CD4-positive, alpha-beta memory T cell (primary cell): ENCODE measurements at regions not wholly inside any gene's neighbourhood (a gene's known extent, or its start where the extent isn't known, plus 50 kb on each side); places are given as distances from the start of the nearest gene placed in this dataset.

ENCODE experiments used
- CTCF ChIA-PET: fragments of 350-600 bp; sonication (Branson Sonifier 250); formaldehyde crosslinking; loops from one replicate; lab custom pipeline; 2021; ENCODE audit warnings: inconsistent platforms; ENCODE audit not compliant: partially characterized antibody; lab: Charles Lee
- POLR2A ChIA-PET: fragments of 350-600 bp; sonication (Branson Sonifier 250); formaldehyde crosslinking; loops from one replicate; lab custom pipeline; 2021; ENCODE audit not compliant: partially characterized antibody; lab: Charles Lee
- DNase-seq, 5 donors: peaks; one replicate each; pipeline versions ENCODE4 v3.0.0 to v3.0.0-alpha.2; 2020 to 2022; ENCODE audit warnings: mixed read lengths in 1 of 5
- H3K27ac ChIP-seq: one replicate; pipeline ENCODE4 v1.7.0; 2013; ENCODE audit warnings: low read depth, low read length
- H3K27me3 ChIP-seq: 2 replicates; pipeline ENCODE4 v1.7.0; 2013; ENCODE audit warnings: mild to moderate bottlenecking, low read length, moderate library complexity; ENCODE audit not compliant: insufficient read depth
- H3K36me3 ChIP-seq: 2 replicates; pipeline ENCODE4 v1.7.0; 2013; ENCODE audit warnings: mild to moderate bottlenecking, low read length, moderate library complexity; ENCODE audit not compliant: insufficient read depth
- H3K4me1 ChIP-seq: 2 replicates; pipeline ENCODE4 v1.7.0; 2013; ENCODE audit warnings: mild to moderate bottlenecking, low read length, moderate library complexity; ENCODE audit not compliant: insufficient read depth
- H3K4me3 ChIP-seq, 2 donors: one replicate each; pipeline ENCODE4 v1.7.0; 2013; ENCODE audit warnings: low read length in 2 of 2, mild to moderate bottlenecking in 1 of 2
- H3K9me3 ChIP-seq, 2 donors: one replicate each; pipeline ENCODE4 v1.7.0; 2013; ENCODE audit warnings: low read length in 2 of 2, control low read depth in 1 of 2; ENCODE audit not compliant: control insufficient read depth in 1 of 2
- H3K27ac Mint-ChIP-seq, 7 donors: one replicate each; pipeline ENCODE4 v1.8.0; 2020 to 2021; ENCODE audit warnings: mixed read lengths in 7 of 7, mild to moderate bottlenecking in 6 of 7, inconsistent platforms in 3 of 7, moderate library complexity in 3 of 7
- H3K27me3 Mint-ChIP-seq, 2 donors: one replicate each; pipeline ENCODE4 v1.8.0; 2020 to 2021; ENCODE audit warnings: mixed read lengths in 2 of 2
- H3K36me3 Mint-ChIP-seq, 2 donors: one replicate each; pipeline ENCODE4 v1.8.0; 2020 to 2021; ENCODE audit warnings: mixed read lengths in 2 of 2, inconsistent platforms in 1 of 2, mild to moderate bottlenecking in 1 of 2
- H3K4me1 Mint-ChIP-seq, 4 donors: one replicate each; pipeline ENCODE4 v1.8.0; 2020 to 2021; ENCODE audit warnings: mixed read lengths in 4 of 4, mild to moderate bottlenecking in 1 of 4
- H3K4me3 Mint-ChIP-seq, 8 donors: one replicate each; pipeline ENCODE4 v1.8.0; 2020 to 2021; ENCODE audit warnings: mixed read lengths in 8 of 8, mild to moderate bottlenecking in 7 of 8, moderate library complexity in 6 of 8, inconsistent platforms in 3 of 8
- H3K9me3 Mint-ChIP-seq, 8 donors: one replicate each; pipeline ENCODE4 v1.8.0; 2020 to 2021; ENCODE audit warnings: mixed read lengths in 8 of 8, mild to moderate bottlenecking in 5 of 8, inconsistent platforms in 3 of 8, moderate library complexity in 1 of 8
- intact Hi-C: fragments of 100-400 bp; cut with micrococcal nuclease; formaldehyde crosslinking; loops from one replicate; pipeline ENCODE4 v1.15.1; 2023

DNA sequence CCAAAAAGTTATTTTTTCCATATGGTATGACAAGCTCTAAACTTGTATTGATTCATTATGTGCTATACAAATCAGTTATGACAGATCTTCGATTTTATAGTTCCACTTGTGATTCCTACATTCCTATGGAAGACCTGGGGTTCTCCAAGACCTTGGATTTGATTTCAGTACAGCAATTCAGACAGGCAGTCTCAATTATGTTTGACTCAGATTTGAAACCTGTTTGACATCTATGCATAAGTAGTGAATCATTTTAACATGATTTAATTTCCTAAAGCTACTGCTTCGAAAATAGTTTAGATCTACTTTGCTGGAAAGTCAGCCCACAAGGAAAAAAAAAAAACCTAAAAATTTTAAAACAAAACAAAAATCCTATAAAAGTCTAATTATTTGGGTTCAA lies 820.4 kb downstream of the LUZP2 start:
- no peaks in the 10 kb centered on the region for H3K36me3 ChIP-seq
- ChIA-PET CTCF (no interaction called here), POLR2A (no interaction called here)
- H3K4me1 ChIP-seq: no peaks in the 10 kb centered on the region
- DNase-seq: no peak
- H3K9me3 ChIP-seq: no peaks in the 10 kb centered on the region
- H3K4me3 ChIP-seq: no peak overlapping the region
- no peaks in the 10 kb centered on the region for H3K27me3 ChIP-seq
- Mint-ChIP-seq H3K36me3 (no peaks in the 10 kb centered on the region), H3K4me3 (no peak overlapping the region), H3K27ac (no peak overlapping the region), H3K27me3 (no peaks in the 10 kb centered on the region), H3K9me3 (peaks cover 0 to 15% (median 8%) of the 10 kb centered on the region in 8 donors), H3K4me1 (no peaks in the 10 kb centered on the region)
- intact Hi-C loops: no loop called here
- H3K27ac ChIP-seq: no peak overlapping the region

- Histone ChIP-seq H3K4me1 (no peaks in the 10 kb centered on the region), H3K27ac (no peak overlapping the region), H3K9me3 (no peaks in the 10 kb centered on the region), H3K27me3 (no peaks in the 10 kb centered on the region), H3K36me3 (no peaks in the 10 kb centered on the region), H3K4me3 (no peak overlapping the region)
- ChIA-PET CTCF (no interaction called here), POLR2A (no interaction called here)
- no peak overlapping the region for H3K4me3 Mint-ChIP-seq
- H3K4me1 Mint-ChIP-seq: no peaks in the 10 kb centered on the region
- no peak for DNase-seq
- H3K27me3 Mint-ChIP-seq: no peaks in the 10 kb centered on the region
- intact Hi-C loops: no loop called here
- H3K36me3 Mint-ChIP-seq: no peaks in the 10 kb centered on the region
- H3K27ac Mint-ChIP-seq: no peak overlapping the region
- H3K9me3 Mint-ChIP-seq: peaks cover 5 to 29% (median 15%) of the 10 kb centered on the region in 8 donors
Observed at GRCh38 chr11:25319127-25319526, 822.3 kb downstream of the LUZP2 start.

GRCh38 chr11:25327656-25328055 lies 830.8 kb downstream of the LUZP2 start:
- no peaks in the 10 kb centered on the region for H3K4me1 ChIP-seq
- ChIA-PET CTCF (no interaction called here), POLR2A (no interaction called here)
- H3K4me3 ChIP-seq: no peak overlapping the region
- H3K4me3 Mint-ChIP-seq: no peak overlapping the region
- intact Hi-C loops: no loop called here
- no peaks in the 10 kb centered on the region for H3K9me3 ChIP-seq
- no peak overlapping the region for H3K27ac ChIP-seq
- H3K36me3 Mint-ChIP-seq: no peaks in the 10 kb centered on the region
- DNase-seq: no peak
- no peaks in the 10 kb centered on the region for H3K36me3 ChIP-seq
- H3K9me3 Mint-ChIP-seq: peaks cover 2 to 12% (median 6%) of the 10 kb centered on the region in 8 donors
- no peaks in the 10 kb centered on the region for H3K27me3 ChIP-seq
- no peak overlapping the region for H3K27ac Mint-ChIP-seq
- H3K4me1 Mint-ChIP-seq: no peaks in the 10 kb centered on the region
- no peaks in the 10 kb centered on the region for H3K27me3 Mint-ChIP-seq

- Mint-ChIP-seq H3K27me3 (no peaks in the 10 kb centered on the region), H3K4me3 (no peak overlapping the region), H3K9me3 (peaks cover 0 to 9% (median 5%) of the 10 kb centered on the region in 8 donors), H3K4me1 (no peaks in the 10 kb centered on the region), H3K36me3 (no peaks in the 10 kb centered on the region), H3K27ac (no peak overlapping the region)
- Histone ChIP-seq H3K36me3 (no peaks in the 10 kb centered on the region), H3K27ac (no peak overlapping the region), H3K9me3 (no peaks in the 10 kb centered on the region), H3K4me3 (no peak overlapping the region), H3K27me3 (no peaks in the 10 kb centered on the region), H3K4me1 (no peaks in the 10 kb centered on the region)
- POLR2A ChIA-PET: no interaction called here
- intact Hi-C loops: no loop called here
- DNase-seq: no peak
- CTCF ChIA-PET: no interaction called here
Observed at GRCh38 chr11:25339281-25339680, 842.4 kb downstream of the LUZP2 start.

DNA sequence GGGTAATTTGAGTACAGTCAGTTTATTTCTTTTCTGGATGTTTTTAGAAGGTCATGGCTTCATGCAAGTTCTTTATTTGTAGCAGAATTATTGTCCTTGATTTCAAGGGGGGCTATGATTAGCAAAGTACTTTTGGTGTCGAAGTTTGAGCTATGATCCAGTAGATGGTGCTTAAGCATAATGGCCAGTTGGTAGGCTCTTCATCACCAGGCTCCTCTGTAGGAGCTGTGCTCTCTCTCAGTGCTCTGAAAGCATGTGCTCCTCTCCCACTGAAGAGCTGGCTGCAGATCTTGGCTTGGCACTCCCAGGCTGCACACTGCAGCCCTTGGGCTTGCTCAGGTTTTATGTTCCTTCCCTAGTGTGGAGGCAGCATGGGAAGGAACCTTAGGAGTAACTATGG lies 852.7 kb downstream of the LUZP2 start:
- CTCF ChIA-PET: no interaction called here
- H3K27me3 Mint-ChIP-seq: no peaks in the 10 kb centered on the region
- no peak overlapping the region for H3K4me3 ChIP-seq
- peaks cover 0 to 25% (median 7%) of the 10 kb centered on the region in 8 donors for H3K9me3 Mint-ChIP-seq
- no peaks in the 10 kb centered on the region for H3K4me1 ChIP-seq
- no peaks in the 10 kb centered on the region for H3K36me3 Mint-ChIP-seq
- no peak overlapping the region for H3K27ac Mint-ChIP-seq
- intact Hi-C loops: no loop called here
- no peaks in the 10 kb centered on the region for H3K27me3 ChIP-seq
- no peak for DNase-seq
- H3K4me3 Mint-ChIP-seq: no peak overlapping the region
- H3K9me3 ChIP-seq: peaks cover 0 to 4% of the 10 kb centered on the region in 2 donors
- no peaks in the 10 kb centered on the region for H3K36me3 ChIP-seq
- H3K4me1 Mint-ChIP-seq: no peaks in the 10 kb centered on the region
- POLR2A ChIA-PET: no interaction called here
- no peak overlapping the region for H3K27ac ChIP-seq

- no peaks in the 10 kb centered on the region for H3K4me1 ChIP-seq
- Mint-ChIP-seq H3K27ac (no peak overlapping the region), H3K9me3 (peaks cover 0 to 25% (median 8%) of the 10 kb centered on the region in 8 donors), H3K4me3 (no peak overlapping the region), H3K36me3 (no peaks in the 10 kb centered on the region), H3K4me1 (no peaks in the 10 kb centered on the region), H3K27me3 (no peaks in the 10 kb centered on the region)
- intact Hi-C loops: no loop called here
- H3K9me3 ChIP-seq: peaks cover 0 to 4% of the 10 kb centered on the region in 2 donors
- H3K27ac ChIP-seq: no peak overlapping the region
- ChIA-PET POLR2A (no interaction called here), CTCF (no interaction called here)
- no peak overlapping the region for H3K4me3 ChIP-seq
- DNase-seq: no peak
- H3K36me3 ChIP-seq: no peaks in the 10 kb centered on the region
- H3K27me3 ChIP-seq: no peaks in the 10 kb centered on the region
Observed at GRCh38 chr11:25350899-25351803, 854.3 kb downstream of the LUZP2 start.

- POLR2A ChIA-PET: no interaction called here
- Mint-ChIP-seq H3K4me1 (no peaks in the 10 kb centered on the region), H3K27ac (no peak overlapping the region), H3K4me3 (no peak overlapping the region), H3K36me3 (no peaks in the 10 kb centered on the region), H3K9me3 (peaks cover 0 to 4% (median 2%) of the 10 kb centered on the region in 8 donors), H3K27me3 (no peaks in the 10 kb centered on the region)
- Histone ChIP-seq H3K36me3 (no peaks in the 10 kb centered on the region), H3K27me3 (no peaks in the 10 kb centered on the region), H3K27ac (no peak overlapping the region), H3K4me1 (no peaks in the 10 kb centered on the region), H3K9me3 (no peaks in the 10 kb centered on the region), H3K4me3 (no peak overlapping the region)
- CTCF ChIA-PET: no interaction called here
- intact Hi-C loops: no loop called here
- DNase-seq: no peak
Observed at GRCh38 chr11:25357133-25357532, 860.3 kb downstream of the LUZP2 start.
